Upper lobe of left lung (tissue), 6 donors: ENCODE measurements at regions not wholly inside any gene's neighbourhood (a gene's known extent, or its start where the extent isn't known, plus 50 kb on each side); places are given as distances from the start of the nearest gene placed in this dataset.
A peak's percentile ranks its signal among the peaks of the same experiment; 100 is the strongest.

Source experiments
- ATAC-seq, 2 donors: fragments of 200-7000 bp; cut with Tn5 transposase; one replicate each; pipeline ENCODE4 v1.9.1; 2022; ENCODE audit warnings: mild to moderate bottlenecking in 2 of 2, moderate library complexity in 2 of 2; ENCODE audit not compliant: low FRiP score in 2 of 2
- DNase-seq, 2 donors: peaks; one replicate each; pipeline ENCODE4 v3.0.0-alpha.2; 2019 to 2020
- H3K27ac ChIP-seq, 4 donors: fragments of 200-600 bp; sonication (generic); one replicate each; pipeline ENCODE4 v1.5.1; 2016 to 2019
- H3K27me3 ChIP-seq, 4 donors: fragments of 200-600 bp; sonication (generic); one replicate each; pipeline ENCODE4 v1.5.1; 2017 to 2019
- H3K36me3 ChIP-seq, 4 donors: fragments of 200-600 bp; sonication (generic); one replicate each; pipeline ENCODE4 v1.5.1; 2016 to 2019
- H3K4me1 ChIP-seq, 4 donors: fragments of 200-600 bp; sonication (generic); one replicate each; pipeline ENCODE4 v1.5.1; 2018 to 2019
- H3K4me3 ChIP-seq, 4 donors: fragments of 200-600 bp; sonication (generic); one replicate each; pipeline ENCODE4 v1.5.1; 2017 to 2019; ENCODE audit warnings: mild to moderate bottlenecking in 2 of 4, moderate library complexity in 1 of 4
- H3K9me3 ChIP-seq, 4 donors: fragments of 200-600 bp; sonication (generic); one replicate each; pipeline ENCODE4 v1.5.1; 2018 to 2019
- CTCF ChIP-seq, 6 experiments: fragments of 450-650 bp in 4 of 6; fragments of 200-600 bp in 2 of 6; sonication (generic) in 2 of 6; IDR thresholded peaks; one replicate each; pipeline ENCODE4 v1.5.1; 2016 to 2019; ENCODE audit warnings: antibody characterized with exemption in 6 of 6
- EP300 ChIP-seq, 4 donors: sonication (generic); formaldehyde crosslinking; IDR thresholded peaks; one replicate each; pipeline ENCODE4 v1.5.1; 2017; ENCODE audit warnings: antibody characterized with exemption in 4 of 4, control low read depth in 2 of 4
- POLR2A ChIP-seq, 4 donors: fragments of 450-650 bp; IDR thresholded peaks; one replicate each; pipeline ENCODE4 v1.5.1; 2016 to 2017; ENCODE audit warnings: antibody characterized with exemption in 4 of 4, mild to moderate bottlenecking in 2 of 4
- POLR2AphosphoS5 ChIP-seq, 2 donors: sonication (generic); formaldehyde crosslinking; IDR thresholded peaks; one replicate each; pipeline ENCODE4 v1.5.1; 2017; ENCODE audit warnings: antibody characterized with exemption in 2 of 2
- WGBS, 2 donors: methylation state at CpG; one replicate each; pipeline ENCODE4 v1.1.5; 2017 to 2018; 5-methylcytosine and 5-hydroxymethylcytosine counted together
- donor health status: DM: no; HTN: no; CAD: no; lungs with moderate emphysema.
- donor health status: DM: no; HTN: yes; CAD: no; lungs with severe emphysema.

- H3K4me3 ChIP-seq: no peak overlapping the region
- no peaks in the 10 kb centered on the region for H3K4me1 ChIP-seq
- H3K36me3 ChIP-seq: no peaks in the 10 kb centered on the region
- 16 to 25% methylated on average over 11 of the region's 11 CpGs for WGBS, 2 donors
- DNase-seq (no peak), ATAC-seq (no peak)
- peaks cover 0 to 12% (median 4%) of the 10 kb centered on the region in 4 donors for H3K27me3 ChIP-seq
- no peak overlapping the region for H3K27ac ChIP-seq
- TF ChIP-seq POLR2AphosphoS5 (IDR thresholded peaks at IDR 0.05) (no peak), CTCF (IDR thresholded peaks at IDR 0.05) (no peak), POLR2A (IDR thresholded peaks at IDR 0.05) (no peak), EP300 (IDR thresholded peaks at IDR 0.05) (no peak)
- H3K9me3 ChIP-seq: no peaks in the 10 kb centered on the region
Measured at GRCh38 chr5:141753971-141754713, 72.1 kb upstream of the ARAP3 start.

GRCh38 chr5:141753143-141753970 is 71.3 kb upstream of the ARAP3 start:
- Histone ChIP-seq H3K4me3 (no peak overlapping the region), H3K27ac (no peak overlapping the region), H3K4me1 (no peaks in the 10 kb centered on the region), H3K36me3 (no peaks in the 10 kb centered on the region), H3K9me3 (no peaks in the 10 kb centered on the region), H3K27me3 (peaks cover 0 to 12% (median 4%) of the 10 kb centered on the region in 4 donors)
- DNase-seq (peak in 1 of 2 donors; percentile 58), ATAC-seq (no peak)
- no peak for TF ChIP-seq EP300 (IDR thresholded peaks at IDR 0.05)
- no peak for TF ChIP-seq POLR2A (IDR thresholded peaks at IDR 0.05)
- WGBS, 2 donors: 24 to 35% methylated on average over 40 to 51 of the region's 51 CpGs

GRCh38 chr5:141747152-141748141 is 65.4 kb upstream of the ARAP3 start:
- Histone ChIP-seq H3K36me3 (no peaks in the 10 kb centered on the region), H3K4me3 (no peak overlapping the region), H3K27ac (no peak overlapping the region), H3K27me3 (no peaks in the 10 kb centered on the region), H3K9me3 (no peaks in the 10 kb centered on the region), H3K4me1 (no peaks in the 10 kb centered on the region)
- peak; percentile 49 to 88 for DNase-seq
- WGBS, 2 donors: 41 to 42% methylated on average over 10 to 11 of the region's 11 CpGs
- peak in 1 of 2 donors; percentile 33 for ATAC-seq
- no peak for TF ChIP-seq POLR2A (IDR thresholded peaks at IDR 0.05)
- no peak for TF ChIP-seq CTCF (IDR thresholded peaks at IDR 0.05)
- TF ChIP-seq POLR2AphosphoS5 (IDR thresholded peaks at IDR 0.05): no peak
- TF ChIP-seq EP300 (IDR thresholded peaks at IDR 0.05): no peak

- Histone ChIP-seq H3K27ac (no peak overlapping the region), H3K4me1 (no peaks in the 10 kb centered on the region), H3K27me3 (no peaks in the 10 kb centered on the region), H3K36me3 (no peaks in the 10 kb centered on the region), H3K9me3 (no peaks in the 10 kb centered on the region), H3K4me3 (no peak overlapping the region)
- 88 to 93% methylated on average over 2 of the region's 2 CpGs for WGBS, 2 donors
- TF ChIP-seq CTCF (IDR thresholded peaks at IDR 0.05) (no peak), POLR2A (IDR thresholded peaks at IDR 0.05) (no peak), EP300 (IDR thresholded peaks at IDR 0.05) (no peak), POLR2AphosphoS5 (IDR thresholded peaks at IDR 0.05) (no peak)
- ATAC-seq (no peak), DNase-seq (no peak)
Measured at GRCh38 chr5:141746395-141746794, 64.4 kb upstream of the ARAP3 start.
